Activated CD8-positive, alpha-beta T cell treated with anti-CD3 and anti-CD28 coated beads for 36 hours (primary cell): ENCODE measurements at regions not wholly inside any gene's neighbourhood (a gene's known extent, or its start where the extent isn't known, plus 50 kb on each side); places are given as distances from the start of the nearest gene placed in this dataset.

Experiments used
- ATAC-seq: fragments of 200-7000 bp; cut with Tn5 transposase; one replicate; pipeline ENCODE4 v1.10.0; 2021; ENCODE audit warnings: mild to moderate bottlenecking, moderate library complexity
- CTCF ChIA-PET: fragments of 350-600 bp; sonication (Branson Sonifier 250); formaldehyde crosslinking; loops from one replicate; lab custom pipeline; 2021; ENCODE audit warnings: antibody characterized with exemption; lab: Charles Lee
- POLR2A ChIA-PET: fragments of 350-600 bp; sonication (Branson Sonifier 250); formaldehyde crosslinking; loops from one replicate; lab custom pipeline; 2021; ENCODE audit warnings: antibody characterized with exemption; lab: Charles Lee
- DNase-seq: peaks from one replicate; pipeline ENCODE4 v3.0.0-alpha.2; 2020
- H3K27ac Mint-ChIP-seq: one replicate; pipeline ENCODE4 v1.8.0; 2021; ENCODE audit warnings: mild to moderate bottlenecking, mixed read lengths
- H3K27me3 Mint-ChIP-seq: one replicate; pipeline ENCODE4 v1.8.0; 2021; ENCODE audit warnings: mixed read lengths
- H3K36me3 Mint-ChIP-seq: one replicate; pipeline ENCODE4 v1.8.0; 2021; ENCODE audit warnings: low read depth, mixed read lengths
- H3K4me1 Mint-ChIP-seq: one replicate; pipeline ENCODE4 v1.8.0; 2021; ENCODE audit warnings: low read depth, mixed read lengths
- H3K4me3 Mint-ChIP-seq: one replicate; pipeline ENCODE4 v1.8.0; 2021; ENCODE audit warnings: mild to moderate bottlenecking, moderate library complexity, mixed read lengths
- H3K9me3 Mint-ChIP-seq: one replicate; pipeline ENCODE4 v1.8.0; 2021; ENCODE audit warnings: mixed read lengths
- CTCF ChIP-seq: fragments of 200-600 bp; IDR thresholded peaks from one replicate; pipeline ENCODE4 v1.8.0; 2022; ENCODE audit warnings: antibody characterized with exemption, mild to moderate bottlenecking
- intact Hi-C: fragments of 100-400 bp; cut with micrococcal nuclease; formaldehyde crosslinking; loops from one replicate; pipeline ENCODE4 v1.10.0; 2022

GRCh38 chr3:34072297-34072696 is 273.9 kb downstream of the PDCD6IP start:
- no peaks in the 10 kb centered on the region for H3K9me3 Mint-ChIP-seq
- intact Hi-C loops: no loop called here
- H3K27ac Mint-ChIP-seq: no peak overlapping the region
- H3K4me1 Mint-ChIP-seq: peaks cover 2% of the 10 kb centered on the region
- no peaks in the 10 kb centered on the region for H3K36me3 Mint-ChIP-seq
- DNase-seq: no peak
- no peaks in the 10 kb centered on the region for H3K27me3 Mint-ChIP-seq
- no peak for TF ChIP-seq CTCF
- CTCF ChIA-PET: no interaction called here
- no peak for ATAC-seq
- POLR2A ChIA-PET: no interaction called here
- no peak overlapping the region for H3K4me3 Mint-ChIP-seq

GRCh38 chr3:34073111-34073510 is 274.7 kb downstream of the PDCD6IP start:
- H3K27ac Mint-ChIP-seq: no peak overlapping the region
- H3K27me3 Mint-ChIP-seq: no peaks in the 10 kb centered on the region
- ChIA-PET CTCF (no interaction called here), POLR2A (no interaction called here)
- no peak for TF ChIP-seq CTCF
- DNase-seq: no peak
- no peaks in the 10 kb centered on the region for H3K9me3 Mint-ChIP-seq
- ATAC-seq: no peak
- peaks cover 2% of the 10 kb centered on the region for H3K4me1 Mint-ChIP-seq
- H3K4me3 Mint-ChIP-seq: no peak overlapping the region
- intact Hi-C loops: no loop called here
- H3K36me3 Mint-ChIP-seq: no peaks in the 10 kb centered on the region

- no peak for ATAC-seq
- Mint-ChIP-seq H3K4me3 (no peak overlapping the region), H3K27ac (no peak overlapping the region), H3K9me3 (no peaks in the 10 kb centered on the region), H3K27me3 (no peaks in the 10 kb centered on the region), H3K36me3 (no peaks in the 10 kb centered on the region), H3K4me1 (peaks cover 2% of the 10 kb centered on the region)
- no peak for TF ChIP-seq CTCF
- ChIA-PET POLR2A (no interaction called here), CTCF (no interaction called here)
- intact Hi-C loops: no loop called here
- no peak for DNase-seq
These were observed 275.5 kb downstream of the PDCD6IP start for GRCh38 chr3:34073961-34074360.

- CTCF ChIA-PET: no interaction called here
- POLR2A ChIA-PET: no interaction called here
- Mint-ChIP-seq H3K9me3 (no peaks in the 10 kb centered on the region), H3K4me1 (peaks cover 2% of the 10 kb centered on the region), H3K36me3 (no peaks in the 10 kb centered on the region), H3K4me3 (no peak overlapping the region), H3K27me3 (no peaks in the 10 kb centered on the region), H3K27ac (no peak overlapping the region)
- no peak for DNase-seq
- no peak for ATAC-seq
- TF ChIP-seq CTCF: no peak
- intact Hi-C loops: no loop called here
These were observed 277.5 kb downstream of the PDCD6IP start for GRCh38 chr3:34075975-34076374.

- Mint-ChIP-seq H3K27me3 (no peaks in the 10 kb centered on the region), H3K4me3 (no peak overlapping the region), H3K27ac (no peak overlapping the region), H3K36me3 (no peaks in the 10 kb centered on the region), H3K4me1 (no peaks in the 10 kb centered on the region), H3K9me3 (no peaks in the 10 kb centered on the region)
- no peak for DNase-seq
- no peak for TF ChIP-seq CTCF
- intact Hi-C loops: no loop called here
- ATAC-seq: no peak
- ChIA-PET CTCF (no interaction called here), POLR2A (no interaction called here)
These were observed 279.2 kb downstream of the PDCD6IP start for GRCh38 chr3:34077417-34078195.
